DMS153 (cell line): ENCODE measurements at regions not wholly inside any gene's neighbourhood (a gene's known extent, or its start where the extent isn't known, plus 50 kb on each side); places are given as distances from the start of the nearest gene placed in this dataset.
"Not testable (repeated sequence)": the region's sequence is repeated elsewhere in the genome, so short reads cannot be mapped to it uniquely, and the experiment has no call there.

ENCODE experiments used
- DNase-seq: peaks from one replicate; lab custom pipeline; 2025; lab: John Stamatoyannopoulos, UW

- no peak for DNase-seq
These were observed 85.3 kb upstream of the AKAP12 start for GRCh38 chr6:151154418-151154817.

GRCh38 chr6:151155095-151155494, 84.7 kb upstream of the AKAP12 start:
- DNase-seq, result no peak

- DNase-seq, result peak; percentile 53
These were observed 78.6 kb upstream of the AKAP12 start for GRCh38 chr6:151160929-151161757.

GRCh38 chr6:151164383-151164782, 75.4 kb upstream of the AKAP12 start:
- DNase-seq, result no peak

GRCh38 chr6:151166180-151166579, 73.6 kb upstream of the AKAP12 start:
- no peak for DNase-seq

- DNase-seq, result no peak
These were observed 72.7 kb upstream of the AKAP12 start for GRCh38 chr6:151167034-151167433.

- no peak for DNase-seq
These were observed 69.0 kb upstream of the AKAP12 start for GRCh38 chr6:151170622-151171246.

DNA sequence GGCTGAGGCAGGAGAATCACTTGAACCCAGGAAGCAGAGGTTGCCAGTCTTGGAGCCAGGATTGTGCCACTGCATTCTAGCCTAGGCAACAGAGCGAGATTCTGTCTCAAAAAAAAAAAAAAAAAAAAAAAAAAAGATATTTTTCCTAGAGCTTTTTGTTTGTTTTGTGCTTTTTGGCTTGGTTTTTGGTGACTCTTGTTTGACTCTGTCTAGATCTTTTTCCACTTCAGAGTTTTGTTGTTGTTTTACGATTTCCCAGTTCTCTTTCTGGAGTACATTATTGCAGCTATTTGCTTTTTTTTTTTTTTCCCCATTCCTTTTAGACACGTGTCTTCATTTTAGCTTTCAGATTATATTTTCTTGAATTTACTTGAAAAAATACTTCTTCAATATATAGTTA, 67.0 kb upstream of the AKAP12 start:
- no peak for DNase-seq

- no peak for DNase-seq
These were observed 63.9 kb upstream of the AKAP12 start for GRCh38 chr6:151175662-151176445.

DNA sequence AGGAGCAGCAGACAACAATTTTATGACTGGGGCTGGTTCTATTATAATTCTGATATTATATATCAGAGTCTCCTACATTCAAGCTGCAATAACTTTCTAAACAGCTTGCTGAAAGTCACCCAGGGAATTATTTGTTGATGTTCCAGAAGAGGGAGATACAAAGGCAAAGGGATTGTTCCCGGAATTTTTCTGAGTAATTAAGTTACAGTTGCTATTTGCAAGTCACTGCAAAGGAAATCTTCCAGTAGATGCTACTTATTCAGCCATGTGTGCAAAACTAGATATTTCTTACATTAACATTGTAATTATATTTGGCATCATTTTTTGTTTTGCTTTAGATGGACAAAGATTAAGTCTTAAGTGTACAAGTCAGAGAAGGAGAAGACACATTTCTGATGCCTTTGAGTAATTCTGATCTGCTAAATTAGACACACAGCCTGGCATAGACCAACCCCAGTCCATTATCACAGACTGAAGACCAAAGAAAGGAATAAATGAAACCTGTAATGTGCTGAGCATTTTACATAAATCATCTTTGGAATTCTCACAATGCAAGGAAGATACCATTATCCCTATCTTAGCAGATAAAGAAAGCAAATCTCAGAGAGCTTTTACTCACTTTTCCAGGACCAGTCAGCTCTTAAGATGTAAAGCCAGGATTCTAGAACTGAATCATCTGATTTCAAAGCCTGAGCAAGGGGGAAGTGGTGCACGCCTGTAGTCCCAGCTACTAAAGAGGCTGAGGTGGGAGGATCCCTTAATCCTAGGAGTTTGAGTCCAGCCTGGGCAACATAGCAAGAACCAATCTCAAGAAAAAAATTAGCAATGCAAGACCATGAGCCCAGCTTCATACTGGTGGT, 62.6 kb upstream of the AKAP12 start:
- DNase-seq, result no peak

- no peak for DNase-seq
These were observed 61.4 kb upstream of the AKAP12 start for GRCh38 chr6:151178373-151178772.

DNA sequence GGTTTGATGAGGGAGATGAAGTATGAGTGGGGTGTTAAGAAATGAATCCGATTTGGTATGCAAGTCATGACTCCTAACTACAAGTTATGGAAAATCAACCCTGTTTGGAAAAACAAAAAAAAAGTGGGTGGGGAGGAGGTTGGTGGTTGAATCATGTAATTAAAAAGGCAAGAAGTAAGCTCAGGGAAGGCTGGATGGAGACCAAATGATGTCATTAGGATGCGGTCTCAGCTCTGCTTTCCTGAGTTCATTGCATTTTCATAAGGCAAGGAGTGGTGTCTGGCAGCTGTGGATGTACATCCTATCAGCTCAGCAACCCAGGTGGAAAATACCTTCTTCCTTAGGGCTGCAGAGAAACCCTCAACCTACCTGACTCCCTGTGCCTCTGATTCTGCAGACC, 60.4 kb upstream of the AKAP12 start:
- DNase-seq, result no peak

DNA sequence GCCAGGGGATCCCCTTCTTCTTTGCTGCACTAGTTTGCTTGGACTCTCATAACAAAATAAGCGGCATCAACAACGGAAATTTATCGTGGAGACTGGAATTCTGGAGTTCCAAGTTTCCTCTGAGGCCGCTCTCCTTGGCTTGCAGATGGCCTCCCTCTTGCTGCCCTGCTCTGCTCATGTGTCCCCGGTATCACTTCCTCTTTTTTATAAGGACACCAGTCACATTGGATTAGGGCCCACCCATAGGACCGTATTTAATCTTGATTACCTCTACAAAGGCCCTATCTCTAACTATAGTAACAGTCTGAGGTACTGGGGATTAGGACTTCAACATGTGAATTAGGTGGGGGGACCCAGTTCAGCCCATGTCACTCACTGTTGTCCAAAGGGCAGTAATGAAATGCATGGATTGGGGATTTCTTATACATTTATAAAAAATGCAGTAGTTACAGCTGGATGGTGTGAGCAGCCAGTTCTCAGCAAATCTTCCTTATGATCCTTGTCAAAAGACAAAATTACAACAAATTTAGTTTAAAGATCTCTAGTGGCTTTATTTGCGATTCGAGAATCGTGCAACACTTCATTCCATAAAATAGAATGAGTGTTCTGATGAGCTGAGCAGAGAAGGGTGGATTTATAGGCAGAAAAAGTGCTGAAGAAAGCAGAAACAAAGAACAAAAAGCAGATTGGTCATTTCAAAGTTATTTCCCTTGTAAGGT, 59.3 kb upstream of the AKAP12 start:
- DNase-seq, result no peak

- no peak for DNase-seq
These were observed 57.9 kb upstream of the AKAP12 start for GRCh38 chr6:151181706-151182363.

DNA sequence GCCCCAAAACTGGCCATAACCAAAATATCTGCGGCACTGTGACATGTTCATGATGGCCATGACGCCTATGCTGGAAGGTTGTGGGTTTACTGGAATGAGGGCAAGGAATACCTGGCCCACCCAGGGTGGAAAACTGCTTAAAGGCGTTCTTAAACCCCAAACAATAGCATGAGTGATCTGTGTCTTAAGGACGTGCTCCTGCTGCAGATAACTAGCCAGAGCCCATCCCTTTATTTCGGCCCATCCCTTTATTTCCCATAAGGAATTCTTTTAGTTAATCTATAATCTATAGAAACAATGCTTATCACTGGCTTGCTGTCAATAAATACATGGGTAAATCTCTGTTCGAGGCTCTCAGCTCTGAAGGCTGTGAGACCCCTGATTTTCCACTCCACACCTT, 56.8 kb upstream of the AKAP12 start:
- DNase-seq, result not testable (repeated sequence)

DNA sequence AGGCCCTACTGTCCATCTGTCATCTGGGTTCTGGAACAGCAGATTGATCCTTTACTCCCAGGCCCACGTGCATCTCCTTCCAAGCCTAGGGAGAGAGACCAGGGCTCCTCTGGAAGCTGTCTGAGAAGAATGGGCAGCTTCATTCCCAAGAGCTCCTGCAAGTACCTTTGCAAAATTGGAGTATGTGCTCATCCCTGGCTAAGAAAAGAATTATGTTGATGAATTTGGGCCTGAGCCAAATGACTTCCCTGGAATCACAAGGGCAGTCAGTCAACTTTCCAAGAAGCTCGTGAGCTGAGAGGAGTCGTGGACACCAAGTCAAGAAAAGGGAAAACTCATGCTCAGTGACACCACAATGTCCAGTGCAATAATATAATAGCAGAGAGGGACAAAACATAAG, 54.6 kb upstream of the AKAP12 start:
- DNase-seq, result no peak

- no peak for DNase-seq
These were observed 53.5 kb upstream of the AKAP12 start for GRCh38 chr6:151186306-151186705.

- no peak for DNase-seq
These were observed 52.9 kb upstream of the AKAP12 start for GRCh38 chr6:151186804-151187330.
